HG02571 (cell line): ENCODE measurements at regions not wholly inside any gene's neighbourhood (a gene's known extent, or its start where the extent isn't known, plus 50 kb on each side); places are given as distances from the start of the nearest gene placed in this dataset.

ENCODE experiments used
- ATAC-seq: cut with Tn5 transposase; IDR thresholded peaks from one replicate; pipeline ENCODE4 v1.9.1; 2021; ENCODE audit warnings: mild to moderate bottlenecking, moderate library complexity; ENCODE audit not compliant: unreplicated experiment

- no peak for ATAC-seq
These were observed 61.9 kb upstream of the CIBAR2 start for GRCh38 chr16:85173981-85174751.

GRCh38 chr16:85174871-85175723 is 62.8 kb upstream of the CIBAR2 start:
- no peak for ATAC-seq

- ATAC-seq: no peak
These were observed 63.5 kb upstream of the CIBAR2 start for GRCh38 chr16:85175724-85176233.

- ATAC-seq: no peak
These were observed 64.5 kb upstream of the CIBAR2 start for GRCh38 chr16:85176541-85177447.

- ATAC-seq: no peak
These were observed 65.2 kb upstream of the CIBAR2 start for GRCh38 chr16:85177448-85177846.

- no peak for ATAC-seq
These were observed 65.8 kb upstream of the CIBAR2 start for GRCh38 chr16:85178006-85178591.

GRCh38 chr16:85178596-85178995 is 66.3 kb upstream of the CIBAR2 start:
- no peak for ATAC-seq

GRCh38 chr16:85179344-85180046 is 67.2 kb upstream of the CIBAR2 start:
- ATAC-seq: no peak

- no peak for ATAC-seq
These were observed 68.0 kb upstream of the CIBAR2 start for GRCh38 chr16:85180047-85180826.

GRCh38 chr16:85180827-85181738 is 68.8 kb upstream of the CIBAR2 start:
- ATAC-seq: no peak

- ATAC-seq: no peak
These were observed 69.5 kb upstream of the CIBAR2 start for GRCh38 chr16:85181739-85182129.

- no peak for ATAC-seq
These were observed 70.0 kb upstream of the CIBAR2 start for GRCh38 chr16:85182286-85182685.

- no peak for ATAC-seq
These were observed 70.5 kb upstream of the CIBAR2 start for GRCh38 chr16:85182774-85183173.

GRCh38 chr16:85183564-85183963 is 71.3 kb upstream of the CIBAR2 start:
- ATAC-seq: no peak

GRCh38 chr16:85184404-85184803 is 72.1 kb upstream of the CIBAR2 start:
- no peak for ATAC-seq

- ATAC-seq: no peak
These were observed 73.2 kb upstream of the CIBAR2 start for GRCh38 chr16:85185303-85186100.

- no peak for ATAC-seq
These were observed 74.7 kb upstream of the CIBAR2 start for GRCh38 chr16:85187002-85187401.
